Neural progenitor cell (in vitro differentiated cells): ENCODE measurements at regions not wholly inside any gene's neighbourhood (a gene's known extent, or its start where the extent isn't known, plus 50 kb on each side); places are given as distances from the start of the nearest gene placed in this dataset.

Experiments used
- DNase-seq: peaks from one replicate; pipeline ENCODE4 v3.0.0-alpha.2; 2016; ENCODE audit warnings: low spot score
- H2AFZ ChIP-seq: fragments of 200-600 bp; sonication (generic); replicated peaks from 2 replicates; pipeline ENCODE4 v1.6.1; 2016; ENCODE audit warnings: antibody characterized with exemption
- H3F3A ChIP-seq: fragments of 200-600 bp; sonication (generic); 2 replicates; pipeline ENCODE4 v1.6.1; 2016; ENCODE audit warnings: antibody characterized with exemption, low read depth
- H3K27ac ChIP-seq: fragments of 200-600 bp; sonication (generic); 2 replicates; pipeline ENCODE4 v1.5.1; 2016; ENCODE audit warnings: mild to moderate bottlenecking
- H3K27me3 ChIP-seq: fragments of 200-600 bp; sonication (generic); 2 replicates; pipeline ENCODE4 v1.6.1; 2016; ENCODE audit warnings: mild to moderate bottlenecking, moderate library complexity
- H3K36me3 ChIP-seq: fragments of 200-600 bp; sonication (generic); 2 replicates; pipeline ENCODE4 v1.5.1; 2016
- H3K4me1 ChIP-seq: fragments of 200-600 bp; sonication (generic); 2 replicates; pipeline ENCODE4 v1.6.1; 2016; ENCODE audit warnings: mixed run types
- H3K4me2 ChIP-seq: fragments of 200-600 bp; sonication (generic); 2 replicates; pipeline ENCODE4 v1.6.1; 2016
- H3K4me3 ChIP-seq: fragments of 200-600 bp; sonication (generic); 2 replicates; pipeline ENCODE4 v1.5.1; 2016
- H3K79me2 ChIP-seq: fragments of 200-600 bp; sonication (generic); 2 replicates; pipeline ENCODE4 v1.6.1; 2016; ENCODE audit warnings: low read depth
- H3K9ac ChIP-seq: fragments of 200-600 bp; sonication (generic); 2 replicates; pipeline ENCODE4 v1.6.1; 2016
- H3K9me3 ChIP-seq: fragments of 200-600 bp; sonication (generic); 2 replicates; pipeline ENCODE4 v1.5.1; 2016; ENCODE audit warnings: low read depth
- H4K20me1 ChIP-seq: fragments of 200-600 bp; sonication (generic); 2 replicates; pipeline ENCODE4 v1.6.1; 2016; ENCODE audit warnings: low read depth
- H3K27ac Mint-ChIP-seq: 3 replicates; pipeline ENCODE4 v1.8.0; 2021; ENCODE audit warnings: mixed read lengths
- H3K27me3 Mint-ChIP-seq: 2 replicates; pipeline ENCODE4 v1.8.0; 2022; ENCODE audit warnings: low read depth, mild to moderate bottlenecking, inconsistent platforms, moderate library complexity, mixed read lengths; ENCODE audit not compliant: insufficient read depth
- H3K36me3 Mint-ChIP-seq: 3 replicates; pipeline ENCODE4 v1.8.0; 2021; ENCODE audit warnings: mixed read lengths
- H3K4me1 Mint-ChIP-seq: 3 replicates; pipeline ENCODE4 v1.8.0; 2021; ENCODE audit warnings: mixed read lengths
- H3K4me3 Mint-ChIP-seq: 3 replicates; pipeline ENCODE4 v1.8.0; 2021; ENCODE audit warnings: mild to moderate bottlenecking, moderate library complexity, mixed read lengths
- H3K9me3 Mint-ChIP-seq: 3 replicates; pipeline ENCODE4 v1.8.0; 2020; ENCODE audit warnings: mixed read lengths
- EZH2 ChIP-seq: fragments of 200-600 bp; sonication (generic); IDR thresholded peaks from 2 replicates; pipeline ENCODE4 v1.6.1; 2017; ENCODE audit warnings: antibody characterized with exemption, mild to moderate bottlenecking, moderate library complexity
- EZH2phosphoT487 ChIP-seq: fragments of 200-600 bp; sonication (generic); IDR thresholded peaks from 2 replicates; pipeline ENCODE4 v1.6.1; 2017; ENCODE audit warnings: antibody characterized with exemption
- TF ChIP-seq, protein P1 (sequence below): fragments of 200-600 bp; sonication (generic); IDR thresholded peaks from 2 replicates; pipeline ENCODE4 v1.5.1; 2017; ENCODE audit warnings: antibody characterized with exemption, mild to moderate bottlenecking

DNA sequence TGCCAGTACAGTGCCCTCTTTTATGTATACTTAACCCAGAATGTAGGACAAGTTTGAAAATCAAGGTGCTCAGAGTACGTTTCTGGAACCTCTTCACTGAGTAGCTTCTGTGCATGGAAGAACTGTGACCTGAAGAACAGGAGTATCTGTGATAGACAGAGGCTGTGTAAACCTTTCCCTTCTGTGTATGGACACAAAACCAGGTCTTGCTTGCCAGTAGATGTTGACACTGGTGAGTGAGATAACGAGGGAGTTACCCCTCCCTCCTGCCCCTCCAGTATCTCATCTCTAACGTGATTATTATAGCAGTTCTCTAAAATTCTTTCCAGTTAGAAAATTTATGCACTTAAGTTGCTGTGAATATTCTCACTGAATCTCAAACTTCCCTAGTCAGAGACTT is 170.8 kb downstream of the RPL10L start:
- Histone ChIP-seq H3F3A (no peaks in the 10 kb centered on the region), H3K27me3 (no peaks in the 10 kb centered on the region), H3K4me2 (no peak overlapping the region), H3K4me1 (no peaks in the 10 kb centered on the region), H3K9me3 (peaks cover 9% of the 10 kb centered on the region), H2AFZ (no peak overlapping the region), H3K9ac (no peak overlapping the region), H3K4me3 (no peak overlapping the region), H4K20me1 (no peaks in the 10 kb centered on the region), H3K36me3 (no peaks in the 10 kb centered on the region), H3K79me2 (no peaks in the 10 kb centered on the region), H3K27ac (no peak overlapping the region)
- no peaks in the 10 kb centered on the region for H3K9me3 Mint-ChIP-seq
- H3K36me3 Mint-ChIP-seq: no peaks in the 10 kb centered on the region
- H3K4me3 Mint-ChIP-seq: no peak overlapping the region
- no peak overlapping the region for H3K27ac Mint-ChIP-seq
- TF ChIP-seq EZH2: no peak
- TF ChIP-seq, protein P1, sequence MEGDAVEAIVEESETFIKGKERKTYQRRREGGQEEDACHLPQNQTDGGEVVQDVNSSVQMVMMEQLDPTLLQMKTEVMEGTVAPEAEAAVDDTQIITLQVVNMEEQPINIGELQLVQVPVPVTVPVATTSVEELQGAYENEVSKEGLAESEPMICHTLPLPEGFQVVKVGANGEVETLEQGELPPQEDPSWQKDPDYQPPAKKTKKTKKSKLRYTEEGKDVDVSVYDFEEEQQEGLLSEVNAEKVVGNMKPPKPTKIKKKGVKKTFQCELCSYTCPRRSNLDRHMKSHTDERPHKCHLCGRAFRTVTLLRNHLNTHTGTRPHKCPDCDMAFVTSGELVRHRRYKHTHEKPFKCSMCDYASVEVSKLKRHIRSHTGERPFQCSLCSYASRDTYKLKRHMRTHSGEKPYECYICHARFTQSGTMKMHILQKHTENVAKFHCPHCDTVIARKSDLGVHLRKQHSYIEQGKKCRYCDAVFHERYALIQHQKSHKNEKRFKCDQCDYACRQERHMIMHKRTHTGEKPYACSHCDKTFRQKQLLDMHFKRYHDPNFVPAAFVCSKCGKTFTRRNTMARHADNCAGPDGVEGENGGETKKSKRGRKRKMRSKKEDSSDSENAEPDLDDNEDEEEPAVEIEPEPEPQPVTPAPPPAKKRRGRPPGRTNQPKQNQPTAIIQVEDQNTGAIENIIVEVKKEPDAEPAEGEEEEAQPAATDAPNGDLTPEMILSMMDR: no peak
- no peak for TF ChIP-seq EZH2phosphoT487
- no peak for DNase-seq
- no peaks in the 10 kb centered on the region for H3K4me1 Mint-ChIP-seq
- H3K27me3 Mint-ChIP-seq: no peaks in the 10 kb centered on the region

DNA sequence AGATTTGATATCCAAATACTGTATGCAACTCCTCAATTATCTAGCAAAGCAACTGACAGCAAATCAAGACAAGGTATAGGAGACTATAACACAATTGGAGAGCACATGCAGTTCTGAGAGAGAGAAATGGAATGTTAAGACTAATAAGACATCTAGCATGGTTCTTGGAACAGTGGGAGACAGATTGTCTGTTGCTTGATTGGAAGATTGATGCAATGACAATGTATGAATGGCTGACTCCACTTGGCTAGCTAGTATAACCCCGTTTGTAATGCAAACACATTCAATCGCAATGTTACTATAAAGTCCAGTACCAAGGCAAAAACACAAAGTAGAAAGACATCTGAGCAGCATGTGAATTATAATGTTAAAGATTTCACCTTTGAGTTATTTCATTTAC is 179.3 kb downstream of the RPL10L start:
- H2AFZ ChIP-seq: no peak overlapping the region
- no peaks in the 10 kb centered on the region for H3K36me3 ChIP-seq
- H3K9ac ChIP-seq: no peak overlapping the region
- Mint-ChIP-seq H3K4me3 (no peak overlapping the region), H3K27ac (no peak overlapping the region), H3K27me3 (no peaks in the 10 kb centered on the region), H3K4me1 (no peaks in the 10 kb centered on the region), H3K36me3 (no peaks in the 10 kb centered on the region), H3K9me3 (no peaks in the 10 kb centered on the region)
- no peak overlapping the region for H3K4me3 ChIP-seq
- no peak for DNase-seq
- H4K20me1 ChIP-seq: no peaks in the 10 kb centered on the region
- H3K4me1 ChIP-seq: no peaks in the 10 kb centered on the region
- no peaks in the 10 kb centered on the region for H3K27me3 ChIP-seq
- peaks cover 5% of the 10 kb centered on the region for H3K9me3 ChIP-seq
- no peaks in the 10 kb centered on the region for H3K79me2 ChIP-seq
- TF ChIP-seq, protein P1: no peak
- TF ChIP-seq EZH2phosphoT487: no peak
- no peak for TF ChIP-seq EZH2
- H3K27ac ChIP-seq: no peak overlapping the region
- no peaks in the 10 kb centered on the region for H3F3A ChIP-seq
- no peak overlapping the region for H3K4me2 ChIP-seq

DNA sequence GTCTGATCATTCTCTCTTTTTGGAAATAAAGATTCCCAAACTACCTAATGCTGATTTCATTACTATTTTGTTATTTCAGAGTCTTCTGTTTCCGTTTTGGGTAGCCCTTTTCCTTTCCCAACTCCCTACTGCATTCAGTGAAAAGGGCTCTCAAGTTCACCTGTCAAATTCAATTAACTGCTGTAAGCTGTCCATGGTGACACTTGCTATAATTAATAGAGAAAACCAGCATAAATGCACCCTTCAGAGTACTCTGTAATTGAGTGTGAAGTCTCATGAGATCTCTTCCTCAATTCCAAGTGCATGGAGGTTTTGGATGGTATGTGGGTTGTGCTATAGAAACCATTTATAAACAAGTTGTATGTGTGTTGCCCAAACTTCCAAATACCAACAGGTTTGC is 187.2 kb downstream of the RPL10L start:
- no peaks in the 10 kb centered on the region for H3K27me3 ChIP-seq
- no peak overlapping the region for H3K9ac ChIP-seq
- no peaks in the 10 kb centered on the region for H3K79me2 ChIP-seq
- no peak overlapping the region for H3K27ac ChIP-seq
- H3K4me2 ChIP-seq: no peak overlapping the region
- no peaks in the 10 kb centered on the region for H3K4me1 Mint-ChIP-seq
- H3K27me3 Mint-ChIP-seq: peaks cover 2% of the 10 kb centered on the region
- no peaks in the 10 kb centered on the region for H3K36me3 Mint-ChIP-seq
- no peaks in the 10 kb centered on the region for H3K4me1 ChIP-seq
- DNase-seq: no peak
- H4K20me1 ChIP-seq: no peaks in the 10 kb centered on the region
- no peaks in the 10 kb centered on the region for H3K9me3 ChIP-seq
- H3K4me3 Mint-ChIP-seq: no peak overlapping the region
- no peaks in the 10 kb centered on the region for H3F3A ChIP-seq
- no peak overlapping the region for H2AFZ ChIP-seq
- no peak overlapping the region for H3K4me3 ChIP-seq
- no peaks in the 10 kb centered on the region for H3K9me3 Mint-ChIP-seq
- no peaks in the 10 kb centered on the region for H3K36me3 ChIP-seq
- H3K27ac Mint-ChIP-seq: no peak overlapping the region
- no peak for TF ChIP-seq EZH2phosphoT487
- TF ChIP-seq, protein P1: no peak
- TF ChIP-seq EZH2: no peak

DNA sequence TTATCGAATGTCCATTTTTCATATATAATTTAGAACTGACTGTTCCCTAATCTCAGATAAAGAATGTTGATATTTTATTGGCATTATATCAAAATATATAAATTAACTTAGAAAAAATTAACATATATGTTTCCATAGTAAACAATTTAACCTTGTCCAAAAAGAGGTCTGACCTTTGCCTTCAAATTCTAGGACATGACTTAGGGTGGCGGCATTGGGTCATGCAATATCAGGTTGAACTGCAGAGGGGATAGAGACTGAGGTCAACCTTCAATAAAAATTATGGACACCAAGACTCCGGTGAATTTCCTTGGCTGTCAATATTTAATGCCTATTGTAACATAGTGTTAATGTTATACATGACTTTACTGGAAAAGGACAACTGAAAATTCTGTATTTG is 199.8 kb downstream of the RPL10L start:
- no peaks in the 10 kb centered on the region for H3F3A ChIP-seq
- H3K4me2 ChIP-seq: no peak overlapping the region
- no peak overlapping the region for H3K9ac ChIP-seq
- H3K4me3 ChIP-seq: no peak overlapping the region
- TF ChIP-seq, protein P1: no peak
- TF ChIP-seq EZH2phosphoT487: no peak
- no peak for TF ChIP-seq EZH2
- DNase-seq: no peak
- Mint-ChIP-seq H3K4me3 (no peak overlapping the region), H3K9me3 (no peaks in the 10 kb centered on the region), H3K36me3 (no peaks in the 10 kb centered on the region), H3K4me1 (peaks cover 2% of the 10 kb centered on the region), H3K27me3 (no peaks in the 10 kb centered on the region), H3K27ac (no peak overlapping the region)
- no peaks in the 10 kb centered on the region for H3K27me3 ChIP-seq
- H4K20me1 ChIP-seq: no peaks in the 10 kb centered on the region
- no peaks in the 10 kb centered on the region for H3K36me3 ChIP-seq
- no peak overlapping the region for H2AFZ ChIP-seq
- H3K79me2 ChIP-seq: no peaks in the 10 kb centered on the region
- H3K4me1 ChIP-seq: peaks cover 10% of the 10 kb centered on the region
- H3K27ac ChIP-seq: no peak overlapping the region
- no peaks in the 10 kb centered on the region for H3K9me3 ChIP-seq
